Ishikawa (cell line): ENCODE measurements at regions not wholly inside any gene's neighbourhood (a gene's known extent, or its start where the extent isn't known, plus 50 kb on each side); places are given as distances from the start of the nearest gene placed in this dataset.

ENCODE experiments used
- EGR1 ChIP-seq: IDR thresholded peaks from 2 replicates; pipeline ENCODE4 v1.6.1; 2012
- FOXM1 ChIP-seq: IDR thresholded peaks from 2 replicates; pipeline ENCODE4 v1.6.1; 2012; ENCODE audit warnings: low read depth, borderline replicate concordance
- MAX ChIP-seq: IDR thresholded peaks from 2 replicates; pipeline ENCODE4 v1.6.1; 2012
- NFIC ChIP-seq: IDR thresholded peaks from 2 replicates; pipeline ENCODE4 v1.6.1; 2012
- RAD21 ChIP-seq: IDR thresholded peaks from 2 replicates; pipeline ENCODE4 v1.6.1; 2012; ENCODE audit warnings: low read depth
- TCF12 ChIP-seq: IDR thresholded peaks from 2 replicates; pipeline ENCODE4 v1.6.1; 2012; ENCODE audit warnings: low read depth
- USF1 ChIP-seq: IDR thresholded peaks from 2 replicates; pipeline ENCODE4 v1.6.1; 2012
- YY1 ChIP-seq: IDR thresholded peaks from 2 replicates; pipeline ENCODE4 v1.6.1; 2012; ENCODE audit warnings: low read depth
- TF ChIP-seq, protein P1 (sequence below): IDR thresholded peaks from 2 replicates; pipeline ENCODE4 v1.6.1; 2012; ENCODE audit warnings: low read depth, mild to moderate bottlenecking

- TF ChIP-seq MAX (no peak), YY1 (no peak), USF1 (no peak), EGR1 (no peak), RAD21 (no peak), FOXM1 (no peak), TCF12 (no peak), NFIC (no peak)
- TF ChIP-seq, protein P1, sequence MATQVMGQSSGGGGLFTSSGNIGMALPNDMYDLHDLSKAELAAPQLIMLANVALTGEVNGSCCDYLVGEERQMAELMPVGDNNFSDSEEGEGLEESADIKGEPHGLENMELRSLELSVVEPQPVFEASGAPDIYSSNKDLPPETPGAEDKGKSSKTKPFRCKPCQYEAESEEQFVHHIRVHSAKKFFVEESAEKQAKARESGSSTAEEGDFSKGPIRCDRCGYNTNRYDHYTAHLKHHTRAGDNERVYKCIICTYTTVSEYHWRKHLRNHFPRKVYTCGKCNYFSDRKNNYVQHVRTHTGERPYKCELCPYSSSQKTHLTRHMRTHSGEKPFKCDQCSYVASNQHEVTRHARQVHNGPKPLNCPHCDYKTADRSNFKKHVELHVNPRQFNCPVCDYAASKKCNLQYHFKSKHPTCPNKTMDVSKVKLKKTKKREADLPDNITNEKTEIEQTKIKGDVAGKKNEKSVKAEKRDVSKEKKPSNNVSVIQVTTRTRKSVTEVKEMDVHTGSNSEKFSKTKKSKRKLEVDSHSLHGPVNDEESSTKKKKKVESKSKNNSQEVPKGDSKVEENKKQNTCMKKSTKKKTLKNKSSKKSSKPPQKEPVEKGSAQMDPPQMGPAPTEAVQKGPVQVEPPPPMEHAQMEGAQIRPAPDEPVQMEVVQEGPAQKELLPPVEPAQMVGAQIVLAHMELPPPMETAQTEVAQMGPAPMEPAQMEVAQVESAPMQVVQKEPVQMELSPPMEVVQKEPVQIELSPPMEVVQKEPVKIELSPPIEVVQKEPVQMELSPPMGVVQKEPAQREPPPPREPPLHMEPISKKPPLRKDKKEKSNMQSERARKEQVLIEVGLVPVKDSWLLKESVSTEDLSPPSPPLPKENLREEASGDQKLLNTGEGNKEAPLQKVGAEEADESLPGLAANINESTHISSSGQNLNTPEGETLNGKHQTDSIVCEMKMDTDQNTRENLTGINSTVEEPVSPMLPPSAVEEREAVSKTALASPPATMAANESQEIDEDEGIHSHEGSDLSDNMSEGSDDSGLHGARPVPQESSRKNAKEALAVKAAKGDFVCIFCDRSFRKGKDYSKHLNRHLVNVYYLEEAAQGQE, result no peak
Measured at GRCh38 chr20:23268792-23269354, 81.7 kb upstream of the NXT1 start.
